H1 (cell line): ENCODE measurements at regions not wholly inside any gene's neighbourhood (a gene's known extent, or its start where the extent isn't known, plus 50 kb on each side); places are given as distances from the start of the nearest gene placed in this dataset.
A peak's percentile ranks its signal among the peaks of the same experiment; 100 is the strongest.

ENCODE experiments used
- CTCF ChIA-PET: fragments of 300-600 bp; sonication (Branson Sonifier 250); formaldehyde crosslinking; loops from one replicate; lab custom pipeline; 2021; ENCODE audit not compliant: partially characterized antibody; lab: Charles Lee
- POLR2A ChIA-PET: fragments of 300-600 bp; sonication (Branson Sonifier 250); formaldehyde crosslinking; loops from one replicate; lab custom pipeline; 2021; ENCODE audit warnings: inconsistent platforms; ENCODE audit not compliant: partially characterized antibody; lab: Charles Lee
- DNase-seq, 2 experiments: peaks; one replicate each; pipeline versions ENCODE4 v3.0.0 to v3.0.0-alpha.2; 2010 to 2022; ENCODE audit warnings: low spot score in 2 of 2, low read depth in 1 of 2, mixed read lengths in 1 of 2
- FAIRE-seq: peaks from 2 replicates; lab custom pipeline; 2011; peaks lifted over from hg19 to GRCh38; lab: Jason Lieb, UNC
- H2AFZ ChIP-seq: 2 replicates; pipeline ENCODE4 v1.8.1; 2012; ENCODE audit warnings: low read length, inconsistent platforms
- H2AK5ac ChIP-seq: 2 replicates; pipeline ENCODE4 v1.6.1; 2013; ENCODE audit warnings: low read depth, low read length
- H2BK120ac ChIP-seq: replicated peaks from 2 replicates; pipeline ENCODE3; 2013; ENCODE audit warnings: low read depth, low read length, inconsistent platforms
- H2BK12ac ChIP-seq: 2 replicates; pipeline ENCODE4 v1.6.1; 2013; ENCODE audit warnings: low read depth, low read length
- H2BK15ac ChIP-seq: 2 replicates; pipeline ENCODE4 v1.6.1; 2013; ENCODE audit warnings: low read length
- H2BK20ac ChIP-seq: 2 replicates; pipeline ENCODE4 v1.6.1; 2013; ENCODE audit warnings: low read length
- H2BK5ac ChIP-seq: 2 replicates; pipeline ENCODE4 v1.6.1; 2013; ENCODE audit warnings: low read depth, low read length
- H3K14ac ChIP-seq: 2 replicates; pipeline ENCODE4 v1.6.1; 2013; ENCODE audit warnings: inconsistent platforms; ENCODE audit not compliant: insufficient read length
- H3K18ac ChIP-seq: 2 replicates; pipeline ENCODE4 v1.6.1; 2013; ENCODE audit warnings: low read length; ENCODE audit errors: extremely low read depth
- H3K23ac ChIP-seq: 2 replicates; pipeline ENCODE4 v1.6.1; 2013; ENCODE audit warnings: inconsistent platforms; ENCODE audit not compliant: insufficient read length
- H3K23me2 ChIP-seq: 2 replicates; pipeline ENCODE4 v1.6.1; 2013; ENCODE audit warnings: low read depth, low read length
- H3K27ac ChIP-seq: 2 replicates; pipeline ENCODE4 v1.6.1; 2011; ENCODE audit warnings: low read depth, low read length, inconsistent platforms
- H3K27me3 ChIP-seq, 4 experiments: replicated peaks in 1 of 4; 1 replicate in 1 of 4; 2 replicates in 3 of 4; pipeline versions ENCODE4 v1.6.1 to v1.8.1; 2011 to 2013; ENCODE audit warnings: low read length in 3 of 4, mild to moderate bottlenecking in 3 of 4, inconsistent platforms in 2 of 4, mixed read lengths in 2 of 4, moderate library complexity in 1 of 4; ENCODE audit not compliant: control insufficient read depth in 3 of 4, insufficient read depth in 3 of 4; ENCODE audit errors: extremely low read depth in 1 of 4
- H3K36me3 ChIP-seq, 4 experiments: 2 replicates each; pipeline versions ENCODE4 v1.6.1 to v1.8.1; 2011 to 2013; ENCODE audit warnings: mild to moderate bottlenecking in 4 of 4, low read length in 3 of 4, moderate library complexity in 2 of 4, control low read depth in 1 of 4, inconsistent platforms in 1 of 4; ENCODE audit not compliant: insufficient read depth in 4 of 4, control insufficient read depth in 2 of 4
- H3K4ac ChIP-seq: replicated peaks from 2 replicates; pipeline ENCODE3; 2013; ENCODE audit warnings: low read length, low read depth, mixed read lengths, inconsistent platforms; ENCODE audit not compliant: insufficient read length
- H3K4me1 ChIP-seq, 4 experiments: replicated peaks in 1 of 4; 1 replicate in 1 of 4; 2 replicates in 3 of 4; pipeline versions ENCODE4 v1.6.1 to v1.8.1; 2011 to 2013; ENCODE audit warnings: low read length in 3 of 4, inconsistent platforms in 2 of 4, mixed read lengths in 1 of 4; ENCODE audit not compliant: insufficient read depth in 4 of 4, control insufficient read depth in 3 of 4
- H3K4me2 ChIP-seq, 2 experiments: 2 replicates each; pipeline versions ENCODE4 v1.6.1 to v1.8.1; 2011 to 2013; ENCODE audit warnings: low read depth in 2 of 2, low read length in 2 of 2, control low read depth in 1 of 2, inconsistent platforms in 1 of 2, mild to moderate bottlenecking in 1 of 2; ENCODE audit not compliant: insufficient read depth in 1 of 2
- H3K4me3 ChIP-seq, 4 experiments: fragments of 200-600, 300-600 bp in 1 of 4; sonication (generic), shearing (Covaris generic), sonication (Bioruptor Twin) in 1 of 4; 2 replicates each; pipeline versions ENCODE4 v1.5.1 to v1.8.1; 2011 to 2016; ENCODE audit warnings: low read length in 4 of 4, low read depth in 3 of 4, control low read depth in 2 of 4, inconsistent platforms in 2 of 4, mild to moderate bottlenecking in 2 of 4, mixed read lengths in 1 of 4, moderate library complexity in 1 of 4; ENCODE audit not compliant: insufficient read depth in 2 of 4; ENCODE audit errors: extremely low read depth in 1 of 4
- H3K56ac ChIP-seq: replicated peaks from 2 replicates; pipeline ENCODE3; 2013; ENCODE audit warnings: low read depth, mild to moderate bottlenecking, mixed read lengths, low read length, inconsistent platforms; ENCODE audit not compliant: insufficient read length
- H3K79me1 ChIP-seq: 2 replicates; pipeline ENCODE4 v1.6.1; 2013; ENCODE audit warnings: low read depth, low read length, control low read depth
- H3K79me2 ChIP-seq, 2 experiments: 2 replicates each; pipeline versions ENCODE4 v1.6.1 to v1.8.1; 2012 to 2013; ENCODE audit warnings: low read length in 2 of 2, mild to moderate bottlenecking in 2 of 2, inconsistent platforms in 1 of 2; ENCODE audit not compliant: insufficient read depth in 2 of 2, control insufficient read depth in 1 of 2
- H3K9ac ChIP-seq, 4 experiments: replicated peaks in 1 of 4; 1 replicate in 1 of 4; 2 replicates in 3 of 4; pipeline versions ENCODE4 v1.6.1 to v1.8.1; 2011 to 2013; ENCODE audit warnings: low read depth in 3 of 4, low read length in 3 of 4, control low read depth in 2 of 4, mild to moderate bottlenecking in 2 of 4, moderate library complexity in 2 of 4, inconsistent platforms in 1 of 4; ENCODE audit errors: extremely low read depth in 1 of 4
- H3K9me3 ChIP-seq, 2 experiments: 2 replicates each; pipeline versions ENCODE4 v1.6.1 to v1.8.1; 2012 to 2013; ENCODE audit warnings: mild to moderate bottlenecking in 2 of 2, moderate library complexity in 2 of 2, control low read depth in 1 of 2, inconsistent platforms in 1 of 2, low read depth in 1 of 2, low read length in 1 of 2, mixed read lengths in 1 of 2; ENCODE audit not compliant: insufficient read depth in 2 of 2
- H4K20me1 ChIP-seq, 2 experiments: replicated peaks in 1 of 2; 2 replicates each; pipeline versions ENCODE3 to v1.8.1; 2011 to 2013; ENCODE audit warnings: inconsistent platforms in 2 of 2, low read length in 2 of 2, mild to moderate bottlenecking in 1 of 2; ENCODE audit not compliant: insufficient read depth in 2 of 2, control insufficient read depth in 1 of 2
- H4K5ac ChIP-seq: 2 replicates; pipeline ENCODE4 v1.6.1; 2013; ENCODE audit warnings: low read length, low read depth, mixed read lengths, inconsistent platforms; ENCODE audit not compliant: insufficient read length
- H4K8ac ChIP-seq: 2 replicates; pipeline ENCODE4 v1.8.0; 2013; ENCODE audit warnings: mild to moderate bottlenecking, moderate library complexity, low read length, inconsistent platforms; ENCODE audit not compliant: insufficient read depth; ENCODE audit errors: extremely low read depth
- H4K91ac ChIP-seq: replicated peaks from 2 replicates; pipeline ENCODE3; 2013; ENCODE audit warnings: low read length, mixed read lengths, inconsistent platforms; ENCODE audit not compliant: insufficient read length
- CTCF ChIP-seq, 3 experiments: IDR thresholded peaks; 1 replicate in 2 of 3; 2 replicates in 1 of 3; pipeline versions ENCODE4 v1.5.1 to v1.6.1; 2011; ENCODE audit warnings: low read length in 3 of 3, mild to moderate bottlenecking in 3 of 3, inconsistent platforms in 2 of 3, low read depth in 1 of 3, moderate library complexity in 1 of 3; ENCODE audit not compliant: insufficient read depth in 1 of 3; ENCODE audit errors: control extremely low read depth in 1 of 3
- E2F6 ChIP-seq: IDR thresholded peaks from 2 replicates; pipeline ENCODE4 v1.6.1; 2012; ENCODE audit warnings: inconsistent platforms
- GTF2F1 ChIP-seq: IDR thresholded peaks from 2 replicates; pipeline ENCODE4 v1.6.1; 2012; ENCODE audit warnings: low read depth, low read length, improper control_type of control experiment, borderline replicate concordance
- SIRT6 ChIP-seq: IDR thresholded peaks from one replicate; pipeline ENCODE4 v1.7.1; 2012; ENCODE audit warnings: low read length, inconsistent platforms
- TAF7 ChIP-seq: optimal IDR thresholded peaks from 2 replicates; pipeline ENCODE3; 2011; ENCODE audit warnings: low read depth, mild to moderate bottlenecking, inconsistent platforms, low read length, moderate library complexity, borderline replicate concordance
- WGBS, 2 experiments: shearing (Covaris generic) in 1 of 2; methylation state at CpG; one replicate each; pipeline versions ENCODE4 v1.1.6 to v1.1.7; 2013 to 2015; ENCODE audit warnings: low lambda C conversion rate in 2 of 2, mixed read lengths in 2 of 2, inconsistent platforms in 1 of 2, low coverage in 1 of 2, missing lambda C conversion rate in 1 of 2; ENCODE audit not compliant: insufficient replicate concordance in 2 of 2, insufficient coverage in 1 of 2, insufficient read length in 1 of 2; ENCODE audit errors: extremely low coverage in 1 of 2, missing lambda C conversion rate in 1 of 2; 5-methylcytosine and 5-hydroxymethylcytosine counted together

- no peak overlapping the region for H4K8ac ChIP-seq
- no peak overlapping the region for H3K9ac ChIP-seq
- H3K56ac ChIP-seq = no peak overlapping the region
- no peak overlapping the region for H3K4me3 ChIP-seq
- H2BK5ac ChIP-seq = no peak overlapping the region
- H4K5ac ChIP-seq = no peak overlapping the region
- H3K27ac ChIP-seq = no peak overlapping the region
- no peaks in the 10 kb centered on the region for H3K79me1 ChIP-seq
- no peaks in the 10 kb centered on the region for H4K20me1 ChIP-seq
- ChIA-PET POLR2A (no interaction called here), CTCF (interaction anchor here (0.9 kb wide), 1 partner anchor 11 kb away, joined by 3 read pairs; no protein-coding TSS in a partner anchor)
- no peak overlapping the region for H2BK12ac ChIP-seq
- no peak for FAIRE-seq
- H4K91ac ChIP-seq = no peak overlapping the region
- H3K36me3 ChIP-seq = no peaks in the 10 kb centered on the region
- no peaks in the 10 kb centered on the region for H3K4me1 ChIP-seq
- H3K14ac ChIP-seq = no peak overlapping the region
- H3K27me3 ChIP-seq = no peaks in the 10 kb centered on the region
- 0 out of 4 replicates have a peak, but pooled peaks cover 0 to 2% of the 10 kb centered on the region in 2 experiments for H3K9me3 ChIP-seq
- 96% methylated on average over 5 of the region's 5 CpGs; no CpG with 5 or more reads in 1 of the 2 experiments for WGBS, 2 experiments
- H3K23me2 ChIP-seq = no peaks in the 10 kb centered on the region
- H2BK15ac ChIP-seq = no peak overlapping the region
- H2AK5ac ChIP-seq = no peak overlapping the region
- no peak overlapping the region for H3K4me2 ChIP-seq
- H3K23ac ChIP-seq = no peak overlapping the region
- no peak overlapping the region for H3K4ac ChIP-seq
- H2BK120ac ChIP-seq = no peak overlapping the region
- H2BK20ac ChIP-seq = no peak overlapping the region
- no peaks in the 10 kb centered on the region for H3K79me2 ChIP-seq
- no peak for DNase-seq
- H2AFZ ChIP-seq = peak overlapping the region; percentile 5; the same call in 1 of the 2 replicates
- H3K18ac ChIP-seq = no peak overlapping the region; the same call in 1 of the 2 replicates
- TF ChIP-seq E2F6 = no peak
- no peak for TF ChIP-seq SIRT6
- no peak for TF ChIP-seq CTCF (IDR thresholded peaks at IDR 0.05; ENCODE audit: control extremely low read depth in 1 of 3, insufficient read depth in 1 of 3, low read depth in 1 of 3, low read length in 3 of 3)
- no peak for TF ChIP-seq TAF7
- TF ChIP-seq GTF2F1 = no peak
Measured at GRCh38 chr6:164303102-164303964, 888.8 kb downstream of the QKI start.
